ENCODE measurements at regions not wholly inside any gene's neighbourhood (a gene's known extent, or its start where the extent isn't known, plus 50 kb on each side); places are given as distances from the start of the nearest gene placed in this dataset.
"Not testable (repeated sequence)": the region's sequence is repeated elsewhere in the genome, so short reads cannot be mapped to it uniquely, and the experiment has no call there.

GRCh38 chr1:157317229-157317628, 179.0 kb upstream of the ETV3 start:
- DNase-seq, result not testable (repeated sequence)

- no peak for DNase-seq
Observed at GRCh38 chr1:157315544-157315943, 177.3 kb upstream of the ETV3 start.

GRCh38 chr1:157314408-157314807, 176.2 kb upstream of the ETV3 start:
- no peak for DNase-seq

GRCh38 chr1:157313240-157313807, 175.1 kb upstream of the ETV3 start:
- no peak for DNase-seq

GRCh38 chr1:157312082-157312812, 174.1 kb upstream of the ETV3 start:
- no peak for DNase-seq

GRCh38 chr1:157311730-157312081, 173.5 kb upstream of the ETV3 start:
- DNase-seq, result no peak

DNA sequence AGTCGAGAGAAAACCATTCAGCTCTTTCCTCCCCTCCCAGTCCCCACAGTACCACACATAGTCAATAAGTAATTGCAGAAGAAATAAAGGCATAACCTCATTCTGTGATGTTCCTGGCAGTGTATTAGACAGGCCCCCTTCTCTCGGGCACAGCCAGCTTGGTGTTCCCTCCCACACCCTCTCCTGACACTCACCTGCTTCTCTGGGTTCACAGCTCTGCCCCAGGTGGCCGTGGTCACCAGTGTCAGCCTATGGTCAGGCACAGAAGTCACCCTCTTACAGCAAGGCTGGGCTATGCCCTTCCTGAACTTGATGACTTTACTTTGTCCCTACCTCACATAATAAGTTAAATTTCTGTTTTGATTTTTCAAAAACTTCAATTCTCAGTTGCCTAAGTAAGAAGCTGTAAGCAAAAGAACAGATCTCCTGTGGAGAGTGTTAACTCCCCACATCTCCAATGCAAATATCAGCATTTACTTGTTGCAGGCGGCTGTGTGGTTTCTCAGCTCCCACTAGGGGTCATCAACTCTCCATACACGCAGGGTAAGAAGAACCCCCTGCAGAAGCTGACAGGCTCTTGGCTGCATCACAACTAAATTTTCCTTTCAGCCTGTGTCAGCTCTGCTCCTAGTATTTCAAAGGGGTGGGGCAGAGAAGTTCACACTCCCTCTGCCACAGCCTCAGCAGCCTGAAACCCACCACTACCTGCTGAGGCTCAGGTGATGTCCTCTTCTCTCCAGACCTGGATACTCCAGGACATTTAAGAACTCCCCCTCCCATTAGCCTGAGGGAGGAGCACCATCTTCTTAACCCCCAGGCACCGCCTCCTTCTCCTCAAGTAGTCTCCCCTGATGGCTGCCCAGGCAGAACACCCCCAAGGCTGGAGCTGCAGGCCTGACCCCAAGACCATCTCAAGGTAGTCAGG, 172.9 kb upstream of the ETV3 start:
- DNase-seq, result not testable (repeated sequence)

DNA sequence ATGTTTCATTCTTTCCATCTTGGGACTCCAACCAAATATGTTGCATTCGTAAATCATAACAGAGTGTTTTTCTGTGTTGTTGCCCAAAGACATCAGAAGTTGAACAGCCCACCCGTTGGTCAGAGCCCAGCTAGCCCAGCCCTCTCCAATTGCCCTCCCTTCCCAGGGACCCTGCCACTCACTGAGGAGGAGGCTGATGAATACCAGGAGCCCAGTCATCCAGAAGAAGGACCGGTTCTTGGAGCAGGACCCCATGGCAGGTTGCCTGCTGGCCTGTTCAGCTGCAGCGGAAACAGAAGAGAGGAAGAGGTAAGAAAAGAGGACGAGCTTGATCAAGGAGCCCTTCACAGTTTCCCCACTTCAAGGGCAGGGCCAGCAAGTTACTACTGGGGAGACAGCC, 172.2 kb upstream of the ETV3 start:
- no peak for DNase-seq

GRCh38 chr1:157307491-157307890, 169.3 kb upstream of the ETV3 start:
- DNase-seq, result no peak

- no peak for DNase-seq
Observed at GRCh38 chr1:157306896-157307295, 168.7 kb upstream of the ETV3 start.

- DNase-seq, result no peak
Observed at GRCh38 chr1:157304271-157304670, 166.1 kb upstream of the ETV3 start.

- DNase-seq, result no peak
Observed at GRCh38 chr1:157302724-157303123, 164.5 kb upstream of the ETV3 start.

- no peak for DNase-seq
Observed at GRCh38 chr1:157302199-157302497, 164.0 kb upstream of the ETV3 start.

DNA sequence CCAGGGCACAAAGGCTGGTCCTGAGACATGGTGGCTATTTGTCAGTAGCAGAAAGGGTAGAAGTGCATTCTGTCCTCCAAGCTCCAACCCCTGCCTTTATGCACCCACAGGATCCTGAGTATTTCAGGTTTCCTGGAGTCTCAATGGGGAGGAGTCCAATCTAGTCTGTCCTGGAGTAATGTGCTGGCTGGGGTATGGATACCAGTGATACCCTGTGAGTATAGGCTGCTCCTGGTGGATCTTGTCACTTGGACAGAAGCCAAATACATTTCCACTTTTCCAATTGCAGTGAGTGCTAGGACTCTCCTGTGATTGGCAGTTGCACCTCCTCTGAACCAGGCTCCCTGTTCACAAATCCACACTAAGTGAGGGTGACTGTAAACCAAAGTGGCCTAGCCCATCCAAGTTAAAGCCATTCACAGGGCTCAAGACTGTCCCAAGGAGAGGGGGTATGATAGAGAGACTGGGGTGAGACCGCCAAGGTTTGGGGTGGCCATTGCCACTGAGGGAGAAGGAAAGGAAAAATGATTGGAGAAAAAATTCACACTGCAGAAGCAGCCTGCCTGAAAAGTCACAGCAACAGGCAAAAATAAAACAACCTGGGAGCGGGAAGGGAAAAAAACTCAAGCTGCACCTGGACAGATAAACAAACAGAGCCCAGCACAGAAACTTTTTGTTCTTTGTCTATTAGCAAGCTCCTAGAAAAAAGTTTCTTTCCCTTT, 163.4 kb upstream of the ETV3 start:
- no peak for DNase-seq

DNA sequence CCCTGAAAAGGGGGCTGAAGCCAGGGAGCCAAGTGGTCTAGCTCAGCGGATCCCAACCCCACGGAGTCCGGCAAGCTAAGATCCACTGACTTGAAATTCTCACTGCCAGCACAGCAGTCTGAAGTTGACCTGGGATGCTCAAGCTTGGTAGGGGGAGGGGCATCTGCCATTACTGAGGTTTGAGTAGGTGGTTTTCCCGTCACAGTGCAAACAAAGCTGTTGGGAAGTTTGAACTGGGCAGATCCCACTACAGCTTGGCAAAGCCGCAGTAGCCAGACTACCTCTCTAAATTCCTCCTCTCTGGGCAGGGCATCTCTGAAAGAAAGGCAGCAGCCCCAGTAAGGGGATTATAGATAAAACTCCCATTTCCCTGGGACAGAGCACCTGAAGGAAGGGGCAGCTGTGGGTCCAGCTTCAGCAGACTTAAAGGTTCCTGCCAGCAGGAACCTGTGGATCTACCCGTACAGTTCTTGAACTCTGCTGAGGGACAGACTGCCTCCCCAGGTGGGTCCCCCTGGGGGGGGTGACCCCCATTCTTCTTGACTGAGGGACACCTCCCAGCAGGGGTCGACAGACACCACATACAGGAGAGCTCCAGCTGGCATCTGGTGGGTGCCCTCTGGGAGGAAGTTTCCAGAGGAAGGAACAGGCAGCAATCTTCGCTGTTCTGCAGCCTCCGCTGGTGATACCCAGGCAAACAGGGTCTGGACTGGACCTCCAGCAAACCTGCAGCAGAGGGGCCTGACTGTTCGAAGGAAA, 156.4 kb upstream of the ETV3 start:
- not testable (repeated sequence) for DNase-seq

DNA sequence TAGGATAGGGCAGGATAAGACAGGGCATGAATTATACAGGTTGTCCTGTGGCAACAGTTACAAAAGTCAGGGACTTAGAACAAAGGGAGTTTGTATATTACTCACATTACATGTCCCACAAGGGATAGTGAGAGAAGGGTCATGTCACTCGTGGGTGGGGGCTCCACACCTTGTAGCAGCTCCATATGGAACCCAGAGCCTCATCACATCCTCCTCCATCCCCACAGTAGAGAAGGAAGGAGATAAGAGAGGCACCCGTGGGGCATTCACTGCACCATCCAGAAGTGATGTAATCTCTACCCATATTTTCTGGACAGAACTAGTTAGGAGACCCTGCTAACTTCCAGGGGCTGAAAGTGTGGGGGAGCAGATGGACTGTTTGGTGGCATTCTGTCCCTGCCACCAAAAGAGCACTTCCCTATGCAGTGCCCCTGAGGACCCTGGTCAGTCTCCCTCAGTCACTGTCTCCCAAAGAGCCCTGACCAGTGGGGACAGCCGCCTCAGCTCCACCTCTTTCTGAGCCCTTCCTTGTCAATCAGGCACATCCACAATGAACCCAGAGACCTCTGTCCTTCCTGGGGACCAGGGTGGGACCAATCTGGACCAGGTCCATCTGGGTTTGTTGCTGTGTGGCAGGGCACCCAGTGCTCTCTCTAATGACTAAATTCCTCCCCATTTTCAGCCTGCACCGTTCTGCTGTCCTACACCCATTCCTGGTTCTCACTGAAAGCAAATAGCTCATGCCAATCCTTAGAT, 154.8 kb upstream of the ETV3 start:
- no peak for DNase-seq

DNA sequence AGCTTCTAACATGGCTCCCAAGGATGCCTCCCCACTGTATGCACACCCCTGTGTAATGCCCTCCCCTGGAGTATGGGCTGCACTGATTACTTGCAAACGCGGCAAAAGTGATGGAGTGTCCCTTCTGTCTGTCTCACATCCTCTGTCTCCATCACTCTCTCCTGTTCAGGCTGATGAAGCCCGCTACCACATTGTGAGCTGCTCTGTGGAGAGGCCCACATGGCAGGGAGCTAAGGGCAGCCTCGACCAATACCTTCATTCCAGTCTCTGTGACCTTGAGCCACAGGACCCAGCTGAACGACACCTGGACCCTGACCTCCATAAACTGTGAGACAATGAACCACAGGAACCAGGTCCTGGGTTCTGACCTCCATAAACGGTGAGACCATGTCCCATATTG, 154.1 kb upstream of the ETV3 start:
- no peak for DNase-seq

GRCh38 chr1:157291083-157291482, 152.9 kb upstream of the ETV3 start:
- no peak for DNase-seq

DNA sequence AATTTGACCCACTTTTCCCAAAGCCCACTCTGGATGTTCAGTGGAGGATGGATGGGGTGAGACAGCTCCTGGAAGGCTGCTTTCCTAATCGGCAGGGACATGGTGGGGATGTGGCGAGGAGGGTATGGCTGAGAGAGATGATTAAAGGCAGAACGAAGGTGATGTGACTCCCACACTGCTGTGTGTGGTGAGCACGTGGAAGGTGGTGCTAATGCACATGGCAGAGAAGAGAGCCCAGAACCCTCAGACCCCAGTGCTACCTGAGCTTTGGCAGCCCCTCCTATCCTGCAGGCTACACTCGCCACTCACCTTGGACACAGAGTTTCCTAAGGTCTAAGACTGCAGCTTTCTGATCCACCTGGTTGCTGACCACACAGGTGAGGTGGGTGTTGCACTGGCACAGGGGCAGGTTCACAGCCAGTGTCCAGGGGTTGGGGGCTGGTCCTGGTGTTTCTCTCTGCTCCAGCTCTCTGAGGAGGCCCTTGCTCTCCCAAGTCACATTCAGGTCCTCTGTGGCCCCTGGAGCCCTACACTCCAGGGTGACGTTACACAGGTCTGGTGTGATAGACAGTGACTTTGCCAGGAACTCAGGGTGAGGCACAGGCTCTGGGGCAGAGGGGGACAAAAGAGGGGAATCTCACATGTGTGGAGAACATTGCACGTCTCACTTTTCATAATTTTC, 151.4 kb upstream of the ETV3 start:
- no peak for DNase-seq

DNA sequence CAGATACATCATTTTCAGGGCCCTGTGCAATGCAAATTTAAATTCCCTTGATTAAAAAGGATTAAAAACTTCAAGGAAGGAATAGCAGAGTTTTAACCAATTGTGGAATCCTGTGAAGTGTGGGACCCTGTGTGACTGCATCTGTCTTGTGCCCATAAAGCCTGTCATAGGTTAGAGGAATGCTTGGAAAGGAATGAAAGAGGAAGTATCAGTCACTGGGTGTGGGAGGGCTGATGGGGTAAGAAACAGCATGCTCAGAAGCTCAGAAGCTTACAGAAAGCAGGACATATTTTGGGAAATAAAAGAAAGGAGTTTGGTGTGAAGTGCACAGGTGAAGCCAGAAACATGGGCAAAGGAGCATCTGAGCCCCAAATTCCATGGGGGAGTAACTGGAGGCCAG, 150.8 kb upstream of the ETV3 start:
- DNase-seq, result no peak

DNA sequence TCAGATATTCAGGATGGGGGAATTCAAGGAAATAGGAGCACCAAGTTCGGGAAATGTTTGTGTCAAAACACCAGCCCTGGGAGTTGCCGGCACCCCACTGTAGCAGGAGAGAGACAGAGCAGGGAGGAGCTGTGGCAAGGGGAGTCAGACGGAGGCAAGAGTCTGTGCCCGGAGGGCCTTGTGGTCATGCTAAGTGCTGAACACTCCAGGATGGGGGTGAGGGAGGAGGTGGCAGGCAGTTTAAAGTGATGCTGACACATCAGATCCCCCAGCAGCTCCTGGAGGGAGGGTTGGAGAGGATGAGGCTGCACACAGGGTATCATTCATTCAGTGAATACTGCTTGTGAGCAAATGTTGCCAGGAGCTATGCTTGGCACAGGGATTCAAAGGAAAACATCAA, 150.3 kb upstream of the ETV3 start:
- DNase-seq, result no peak
